CD4-positive, alpha-beta memory T cell (primary cell): ENCODE measurements at regions not wholly inside any gene's neighbourhood (a gene's known extent, or its start where the extent isn't known, plus 50 kb on each side); places are given as distances from the start of the nearest gene placed in this dataset.
"Not testable (repeated sequence)": the region's sequence is repeated elsewhere in the genome, so short reads cannot be mapped to it uniquely, and the experiment has no call there.

Experiments used
- CTCF ChIA-PET: fragments of 350-600 bp; sonication (Branson Sonifier 250); formaldehyde crosslinking; loops from one replicate; lab custom pipeline; 2021; ENCODE audit warnings: inconsistent platforms; ENCODE audit not compliant: partially characterized antibody; lab: Charles Lee
- POLR2A ChIA-PET: fragments of 350-600 bp; sonication (Branson Sonifier 250); formaldehyde crosslinking; loops from one replicate; lab custom pipeline; 2021; ENCODE audit not compliant: partially characterized antibody; lab: Charles Lee
- DNase-seq, 5 donors: peaks; one replicate each; pipeline versions ENCODE4 v3.0.0 to v3.0.0-alpha.2; 2020 to 2022; ENCODE audit warnings: mixed read lengths in 1 of 5
- H3K27ac ChIP-seq: one replicate; pipeline ENCODE4 v1.7.0; 2013; ENCODE audit warnings: low read depth, low read length
- H3K27me3 ChIP-seq: 2 replicates; pipeline ENCODE4 v1.7.0; 2013; ENCODE audit warnings: mild to moderate bottlenecking, low read length, moderate library complexity; ENCODE audit not compliant: insufficient read depth
- H3K36me3 ChIP-seq: 2 replicates; pipeline ENCODE4 v1.7.0; 2013; ENCODE audit warnings: mild to moderate bottlenecking, low read length, moderate library complexity; ENCODE audit not compliant: insufficient read depth
- H3K4me1 ChIP-seq: 2 replicates; pipeline ENCODE4 v1.7.0; 2013; ENCODE audit warnings: mild to moderate bottlenecking, low read length, moderate library complexity; ENCODE audit not compliant: insufficient read depth
- H3K4me3 ChIP-seq, 2 donors: one replicate each; pipeline ENCODE4 v1.7.0; 2013; ENCODE audit warnings: low read length in 2 of 2, mild to moderate bottlenecking in 1 of 2
- H3K9me3 ChIP-seq, 2 donors: one replicate each; pipeline ENCODE4 v1.7.0; 2013; ENCODE audit warnings: low read length in 2 of 2, control low read depth in 1 of 2; ENCODE audit not compliant: control insufficient read depth in 1 of 2
- H3K27ac Mint-ChIP-seq, 7 donors: one replicate each; pipeline ENCODE4 v1.8.0; 2020 to 2021; ENCODE audit warnings: mixed read lengths in 7 of 7, mild to moderate bottlenecking in 6 of 7, inconsistent platforms in 3 of 7, moderate library complexity in 3 of 7
- H3K27me3 Mint-ChIP-seq, 2 donors: one replicate each; pipeline ENCODE4 v1.8.0; 2020 to 2021; ENCODE audit warnings: mixed read lengths in 2 of 2
- H3K36me3 Mint-ChIP-seq, 2 donors: one replicate each; pipeline ENCODE4 v1.8.0; 2020 to 2021; ENCODE audit warnings: mixed read lengths in 2 of 2, inconsistent platforms in 1 of 2, mild to moderate bottlenecking in 1 of 2
- H3K4me1 Mint-ChIP-seq, 4 donors: one replicate each; pipeline ENCODE4 v1.8.0; 2020 to 2021; ENCODE audit warnings: mixed read lengths in 4 of 4, mild to moderate bottlenecking in 1 of 4
- H3K4me3 Mint-ChIP-seq, 8 donors: one replicate each; pipeline ENCODE4 v1.8.0; 2020 to 2021; ENCODE audit warnings: mixed read lengths in 8 of 8, mild to moderate bottlenecking in 7 of 8, moderate library complexity in 6 of 8, inconsistent platforms in 3 of 8
- H3K9me3 Mint-ChIP-seq, 8 donors: one replicate each; pipeline ENCODE4 v1.8.0; 2020 to 2021; ENCODE audit warnings: mixed read lengths in 8 of 8, mild to moderate bottlenecking in 5 of 8, inconsistent platforms in 3 of 8, moderate library complexity in 1 of 8
- intact Hi-C: fragments of 100-400 bp; cut with micrococcal nuclease; formaldehyde crosslinking; loops from one replicate; pipeline ENCODE4 v1.15.1; 2023

- Histone ChIP-seq H3K9me3 (no peaks in the 10 kb centered on the region), H3K4me3 (no peak overlapping the region), H3K4me1 (no peaks in the 10 kb centered on the region), H3K27ac (no peak overlapping the region), H3K36me3 (no peaks in the 10 kb centered on the region), H3K27me3 (no peaks in the 10 kb centered on the region)
- Mint-ChIP-seq H3K4me1 (no peaks in the 10 kb centered on the region), H3K27me3 (no peaks in the 10 kb centered on the region), H3K9me3 (peaks cover 0 to 10% (median 2%) of the 10 kb centered on the region in 8 donors), H3K4me3 (no peak overlapping the region), H3K36me3 (no peaks in the 10 kb centered on the region), H3K27ac (peak overlapping the region in 1 of 7 donors; percentile 32)
- POLR2A ChIA-PET = no interaction called here
- intact Hi-C loops = no loop called here
- CTCF ChIA-PET = no interaction called here
- no peak for DNase-seq
Measured at GRCh38 chr5:114123654-114124053, 238.2 kb upstream of the KCNN2 start.

GRCh38 chr5:114146398-114146797 lies 215.5 kb upstream of the KCNN2 start:
- Mint-ChIP-seq H3K36me3 (no peaks in the 10 kb centered on the region), H3K4me1 (no peaks in the 10 kb centered on the region), H3K27me3 (no peaks in the 10 kb centered on the region), H3K27ac (no peak overlapping the region), H3K4me3 (no peak overlapping the region), H3K9me3 (peaks cover 0 to 37% (median 24%) of the 10 kb centered on the region in 8 donors)
- H3K27me3 ChIP-seq = no peaks in the 10 kb centered on the region
- intact Hi-C loops = no loop called here
- no peaks in the 10 kb centered on the region for H3K4me1 ChIP-seq
- CTCF ChIA-PET = no interaction called here
- POLR2A ChIA-PET = no interaction called here
- no peaks in the 10 kb centered on the region for H3K36me3 ChIP-seq
- H3K27ac ChIP-seq = no peak overlapping the region
- DNase-seq = no peak
- H3K9me3 ChIP-seq = no peaks in the 10 kb centered on the region
- no peak overlapping the region for H3K4me3 ChIP-seq

DNA sequence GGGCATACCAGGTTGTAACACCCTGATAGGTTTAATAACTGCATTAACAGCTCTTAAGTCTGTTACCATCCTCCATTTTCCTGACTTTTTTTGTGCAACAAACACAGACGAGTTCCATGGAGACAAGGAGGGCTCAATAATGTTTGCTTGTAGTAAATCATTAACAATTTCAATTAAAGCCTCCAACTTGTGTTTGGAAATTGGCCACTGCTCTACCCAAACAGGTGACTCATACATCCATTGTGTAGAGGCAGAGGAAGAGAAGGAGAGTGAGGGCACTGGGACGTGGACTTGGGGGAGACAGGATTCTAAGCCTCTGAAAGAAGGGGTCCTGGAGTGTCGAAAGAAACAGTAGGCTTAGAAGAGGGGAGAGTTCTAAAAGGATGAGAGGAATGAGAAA lies 213.6 kb upstream of the KCNN2 start:
- Mint-ChIP-seq H3K9me3 (peaks cover 0 to 33% (median 26%) of the 10 kb centered on the region in 8 donors), H3K27me3 (no peaks in the 10 kb centered on the region), H3K4me3 (no peak overlapping the region), H3K4me1 (no peaks in the 10 kb centered on the region), H3K27ac (no peak overlapping the region), H3K36me3 (no peaks in the 10 kb centered on the region)
- Histone ChIP-seq H3K36me3 (no peaks in the 10 kb centered on the region), H3K27me3 (no peaks in the 10 kb centered on the region), H3K9me3 (no peaks in the 10 kb centered on the region), H3K4me1 (no peaks in the 10 kb centered on the region), H3K4me3 (no peak overlapping the region), H3K27ac (no peak overlapping the region)
- DNase-seq = no peak
- ChIA-PET POLR2A (no interaction called here), CTCF (no interaction called here)
- intact Hi-C loops = no loop called here

DNA sequence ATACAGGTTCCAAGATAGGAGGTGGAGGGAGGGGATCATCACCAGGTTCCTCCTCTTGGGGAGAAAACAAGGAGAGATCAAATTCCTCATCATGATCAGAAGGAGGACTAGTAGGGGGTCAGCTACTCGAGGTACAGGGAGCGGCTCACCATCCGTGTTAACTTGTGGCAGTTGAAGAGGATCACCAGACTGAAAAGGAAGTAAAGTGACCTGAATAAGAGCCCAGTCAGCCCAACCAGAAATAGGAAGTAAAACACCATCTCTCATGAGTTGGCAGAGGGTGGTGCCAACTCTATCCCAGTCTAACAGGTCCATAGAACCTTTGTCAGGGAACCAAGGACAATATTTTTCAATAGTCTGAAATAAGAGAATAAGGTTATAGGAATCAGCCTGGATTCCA lies 213.1 kb upstream of the KCNN2 start:
- intact Hi-C loops = not testable (repeated sequence)

GRCh38 chr5:114152656-114153360 lies 209.1 kb upstream of the KCNN2 start:
- H3K27me3 ChIP-seq = no peaks in the 10 kb centered on the region
- H3K4me3 ChIP-seq = no peak overlapping the region
- no peak overlapping the region for H3K27ac Mint-ChIP-seq
- H3K27ac ChIP-seq = no peak overlapping the region
- H3K36me3 ChIP-seq = no peaks in the 10 kb centered on the region
- peaks cover 10 to 38% (median 23%) of the 10 kb centered on the region in 8 donors for H3K9me3 Mint-ChIP-seq
- no peaks in the 10 kb centered on the region for H3K27me3 Mint-ChIP-seq
- DNase-seq = no peak
- no peaks in the 10 kb centered on the region for H3K9me3 ChIP-seq
- POLR2A ChIA-PET = no interaction called here
- intact Hi-C loops = no loop called here
- H3K36me3 Mint-ChIP-seq = no peaks in the 10 kb centered on the region
- H3K4me3 Mint-ChIP-seq = no peak overlapping the region
- H3K4me1 ChIP-seq = no peaks in the 10 kb centered on the region
- CTCF ChIA-PET = no interaction called here
- no peaks in the 10 kb centered on the region for H3K4me1 Mint-ChIP-seq

More for the DNA sequence above, 213.1 kb upstream of the KCNN2 start:
- H3K27me3 ChIP-seq, H3K9me3 ChIP-seq, H3K4me3 ChIP-seq, POLR2A ChIA-PET, H3K4me1 Mint-ChIP-seq, H3K4me3 Mint-ChIP-seq, H3K36me3 ChIP-seq, H3K4me1 ChIP-seq, H3K36me3 Mint-ChIP-seq, CTCF ChIA-PET, H3K27ac ChIP-seq, H3K27ac Mint-ChIP-seq, DNase-seq, H3K27me3 Mint-ChIP-seq: not testable (repeated sequence)
- peaks cover 4 to 37% (median 28%) of the 10 kb centered on the region in 8 donors for H3K9me3 Mint-ChIP-seq

DNA sequence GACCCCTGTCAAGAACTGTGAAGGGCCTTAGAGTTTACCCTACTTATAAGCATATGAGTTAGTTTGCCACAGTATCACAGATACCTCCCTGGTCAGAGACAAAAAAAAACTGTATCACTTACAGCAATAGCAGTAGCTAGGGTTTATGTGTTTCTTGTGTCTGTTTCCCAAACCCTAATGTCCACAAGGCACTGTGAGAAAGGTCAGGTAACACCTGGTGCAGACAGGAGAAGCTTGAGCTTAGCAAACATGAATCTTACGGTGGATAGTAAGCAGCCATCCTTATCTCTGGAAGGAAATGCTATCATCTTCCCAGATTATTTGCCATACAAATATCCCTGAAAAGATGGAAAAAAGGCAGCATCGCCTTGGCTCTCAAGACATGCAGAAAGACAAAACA lies 208.5 kb upstream of the KCNN2 start:
- Mint-ChIP-seq H3K27ac (no peak overlapping the region), H3K4me1 (no peaks in the 10 kb centered on the region), H3K4me3 (no peak overlapping the region), H3K36me3 (no peaks in the 10 kb centered on the region), H3K27me3 (no peaks in the 10 kb centered on the region), H3K9me3 (peaks cover 10 to 36% (median 23%) of the 10 kb centered on the region in 8 donors)
- ChIA-PET POLR2A (no interaction called here), CTCF (no interaction called here)
- DNase-seq = no peak
- Histone ChIP-seq H3K27ac (no peak overlapping the region), H3K4me1 (no peaks in the 10 kb centered on the region), H3K27me3 (no peaks in the 10 kb centered on the region), H3K9me3 (no peaks in the 10 kb centered on the region), H3K4me3 (no peak overlapping the region), H3K36me3 (no peaks in the 10 kb centered on the region)
- intact Hi-C loops = no loop called here

DNA sequence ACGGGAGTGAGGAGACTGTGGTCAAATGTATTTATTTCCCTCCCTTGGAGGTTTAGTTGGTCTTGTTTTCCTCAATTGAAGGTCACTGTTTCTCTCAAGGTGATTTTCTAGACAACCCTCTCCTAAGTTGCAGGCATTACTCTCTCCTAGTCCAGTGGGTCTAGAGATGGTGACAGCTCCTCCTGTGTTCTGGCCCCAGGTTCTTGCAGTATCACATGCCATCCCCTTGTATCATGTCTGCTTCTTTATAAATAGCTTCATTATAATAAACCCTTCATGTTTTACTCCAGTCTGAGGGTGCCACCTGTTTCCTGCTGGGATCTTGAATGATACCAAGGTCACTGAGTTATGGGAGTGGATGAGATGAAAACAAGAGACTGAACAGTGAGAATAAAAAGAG lies 208.0 kb upstream of the KCNN2 start:
- Mint-ChIP-seq H3K4me3 (no peak overlapping the region), H3K27me3 (no peaks in the 10 kb centered on the region), H3K36me3 (no peaks in the 10 kb centered on the region), H3K4me1 (no peaks in the 10 kb centered on the region), H3K9me3 (peaks cover 10 to 32% (median 20%) of the 10 kb centered on the region in 8 donors), H3K27ac (peak overlapping the region in 1 of 7 donors; percentile 33)
- ChIA-PET CTCF (no interaction called here), POLR2A (no interaction called here)
- no peak for DNase-seq
- H3K4me3 ChIP-seq = no peak overlapping the region
- intact Hi-C loops = no loop called here
- H3K27me3 ChIP-seq = no peaks in the 10 kb centered on the region
- H3K27ac ChIP-seq = no peak overlapping the region
- H3K4me1 ChIP-seq = no peaks in the 10 kb centered on the region
- H3K9me3 ChIP-seq = no peaks in the 10 kb centered on the region
- H3K36me3 ChIP-seq = no peaks in the 10 kb centered on the region
